ENCODE measurements at regions not wholly inside any gene's neighbourhood (a gene's known extent, or its start where the extent isn't known, plus 50 kb on each side); places are given as distances from the start of the nearest gene placed in this dataset.

GRCh38 chr9:90995516-90995915 is 193.9 kb downstream of the SYK start:
- no peak for TF ChIP-seq CTCF (conservative IDR thresholded peaks at IDR 0.05)
- TF ChIP-seq ZFX (IDR thresholded peaks at IDR 0.05): no peak
